ENCODE measurements at regions not wholly inside any gene's neighbourhood (a gene's known extent, or its start where the extent isn't known, plus 50 kb on each side); places are given as distances from the start of the nearest gene placed in this dataset.

GRCh38 chr20:48562586-48563116 is 265.1 kb downstream of the PREX1 start:
- DNase-seq (ENCODE audit: low read depth, low spot score): no peak
- TF ChIP-seq CTCF (IDR thresholded peaks at IDR 0.05; ENCODE audit: low read depth, low read length): no peak
- in situ Hi-C loops (cut with HindIII; ENCODE audit: low sequenced_read_pairs): no loop called here
- H3K4me3 ChIP-seq (ENCODE audit: low read depth, low read length): no peak overlapping the region

- no peak overlapping the region for H3K4me3 ChIP-seq (ENCODE audit: low read depth, low read length)
- in situ Hi-C loops (cut with HindIII; ENCODE audit: low sequenced_read_pairs): no loop called here
- DNase-seq (ENCODE audit: low read depth, low spot score): no peak
- TF ChIP-seq CTCF (IDR thresholded peaks at IDR 0.05; ENCODE audit: low read depth, low read length): no peak
These were observed 268.9 kb downstream of the PREX1 start for GRCh38 chr20:48558906-48559305.

GRCh38 chr20:48557380-48557779 is 270.4 kb downstream of the PREX1 start:
- in situ Hi-C loops (cut with HindIII; ENCODE audit: low sequenced_read_pairs): no loop called here
- TF ChIP-seq CTCF (IDR thresholded peaks at IDR 0.05; ENCODE audit: low read depth, low read length): no peak
- no peak for DNase-seq (ENCODE audit: low read depth, low spot score)
- no peak overlapping the region for H3K4me3 ChIP-seq (ENCODE audit: low read depth, low read length)

DNA sequence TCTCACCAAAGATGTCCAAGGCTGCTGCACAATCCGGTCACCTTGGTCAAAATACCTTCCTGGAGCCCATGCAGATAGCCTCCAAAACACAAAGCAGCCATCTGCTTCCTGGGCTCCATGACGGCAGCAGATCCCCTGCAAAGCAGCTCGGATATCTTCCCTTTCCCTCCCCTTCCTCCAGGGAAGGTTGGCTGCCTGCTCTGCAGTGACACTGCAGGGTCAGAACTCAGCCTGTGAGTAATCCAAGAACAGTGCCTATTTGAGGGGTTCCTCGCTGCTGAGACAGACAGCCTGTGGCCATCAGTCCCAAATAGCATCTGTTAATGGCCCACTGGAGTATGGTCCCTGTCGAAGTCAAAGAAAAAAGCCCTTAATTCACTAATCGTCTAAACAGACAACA is 270.8 kb downstream of the PREX1 start:
- in situ Hi-C loops (cut with HindIII; ENCODE audit: low sequenced_read_pairs): no loop called here
- DNase-seq (ENCODE audit: low read depth, low spot score): no peak
- H3K4me3 ChIP-seq (ENCODE audit: low read depth, low read length): no peak overlapping the region
- no peak for TF ChIP-seq CTCF (IDR thresholded peaks at IDR 0.05; ENCODE audit: low read depth, low read length)

DNA sequence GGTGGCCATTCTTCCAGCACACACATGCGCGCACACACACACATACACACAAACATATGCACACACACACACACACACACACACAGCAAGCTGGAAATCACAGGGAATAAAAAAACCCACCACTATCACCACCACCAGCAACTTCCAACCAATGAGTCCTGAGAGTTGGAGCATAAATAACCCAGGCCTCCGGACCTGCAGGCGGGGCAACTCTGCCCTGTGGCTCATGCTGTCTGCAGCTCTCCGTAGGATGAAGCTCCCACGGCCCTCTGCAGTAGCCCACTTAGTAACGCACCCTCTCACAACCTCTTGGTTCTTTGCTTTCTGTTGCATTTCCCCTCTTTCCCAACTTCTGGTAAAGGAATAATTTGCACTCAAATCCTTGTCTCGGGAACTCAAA is 275.2 kb downstream of the PREX1 start:
- no peak for DNase-seq (ENCODE audit: low read depth, low spot score)
- H3K4me3 ChIP-seq (ENCODE audit: low read depth, low read length): no peak overlapping the region
- TF ChIP-seq CTCF (IDR thresholded peaks at IDR 0.05; ENCODE audit: low read depth, low read length): no peak
- in situ Hi-C loops (cut with HindIII; ENCODE audit: low sequenced_read_pairs): no loop called here

GRCh38 chr20:48550814-48551213 is 277.0 kb downstream of the PREX1 start:
- DNase-seq (ENCODE audit: low read depth, low spot score): no peak
- TF ChIP-seq CTCF (IDR thresholded peaks at IDR 0.05; ENCODE audit: low read depth, low read length): no peak
- in situ Hi-C loops (cut with HindIII; ENCODE audit: low sequenced_read_pairs): no loop called here
- H3K4me3 ChIP-seq (ENCODE audit: low read depth, low read length): no peak overlapping the region

DNA sequence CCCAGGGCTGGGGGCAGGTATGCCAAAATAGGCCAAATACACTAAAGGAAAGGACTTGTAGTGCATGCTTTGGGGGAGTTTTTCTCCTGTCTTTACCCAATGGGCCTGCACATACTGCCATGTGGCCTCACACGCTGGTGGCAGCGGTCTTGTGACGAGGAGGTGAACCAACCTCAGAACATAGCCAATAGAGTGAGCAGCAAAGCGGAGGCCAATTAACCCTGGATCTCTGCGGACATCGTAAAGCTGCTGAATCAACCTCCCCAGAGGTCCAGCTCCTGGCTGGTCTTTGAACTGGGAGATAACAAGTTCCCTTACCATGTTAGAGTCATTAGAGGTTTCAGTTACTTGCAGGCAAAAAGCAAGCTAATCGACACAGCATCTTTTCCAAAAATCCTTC is 280.1 kb downstream of the PREX1 start:
- DNase-seq (ENCODE audit: low read depth, low spot score): no peak
- in situ Hi-C loops (cut with HindIII; ENCODE audit: low sequenced_read_pairs): no loop called here
- no peak for TF ChIP-seq CTCF (IDR thresholded peaks at IDR 0.05; ENCODE audit: low read depth, low read length)
- H3K4me3 ChIP-seq (ENCODE audit: low read depth, low read length): no peak overlapping the region
